ENCODE measurements at regions not wholly inside any gene's neighbourhood (a gene's known extent, or its start where the extent isn't known, plus 50 kb on each side); places are given as distances from the start of the nearest gene placed in this dataset.
A peak's percentile ranks its signal among the peaks of the same experiment; 100 is the strongest.

GRCh38 chr7:50212016-50212325 is 92.5 kb upstream of the IKZF1 start:
- Histone ChIP-seq H3K4me3 (ENCODE audit: low read length in 2 of 2) (no peak overlapping the region), H3K27me3 (ENCODE audit: control insufficient read depth in 1 of 2, insufficient read depth in 2 of 2, low read length in 1 of 2) (no peaks in the 10 kb centered on the region), H3K27ac (ENCODE audit: low read depth in 1 of 2, low read length in 2 of 2) (no peak overlapping the region), H3K4me1 (ENCODE audit: control insufficient read depth in 1 of 2, insufficient read depth in 2 of 2, low read length in 2 of 2) (no peaks in the 10 kb centered on the region), H3K36me3 (ENCODE audit: control insufficient read depth in 1 of 2, insufficient read depth in 2 of 2, low read length in 1 of 2) (no peaks in the 10 kb centered on the region), H3K9me3 (ENCODE audit: control insufficient read depth, low read length) (no peaks in the 10 kb centered on the region)
- WGBS, 2 donors = 74% methylated on average over 10 of the region's 10 CpGs
- intact Hi-C loops (cut with DNase I) = no loop called here
- DNase-seq = no peak
- no peak for ATAC-seq (ENCODE audit: low FRiP score)

DNA sequence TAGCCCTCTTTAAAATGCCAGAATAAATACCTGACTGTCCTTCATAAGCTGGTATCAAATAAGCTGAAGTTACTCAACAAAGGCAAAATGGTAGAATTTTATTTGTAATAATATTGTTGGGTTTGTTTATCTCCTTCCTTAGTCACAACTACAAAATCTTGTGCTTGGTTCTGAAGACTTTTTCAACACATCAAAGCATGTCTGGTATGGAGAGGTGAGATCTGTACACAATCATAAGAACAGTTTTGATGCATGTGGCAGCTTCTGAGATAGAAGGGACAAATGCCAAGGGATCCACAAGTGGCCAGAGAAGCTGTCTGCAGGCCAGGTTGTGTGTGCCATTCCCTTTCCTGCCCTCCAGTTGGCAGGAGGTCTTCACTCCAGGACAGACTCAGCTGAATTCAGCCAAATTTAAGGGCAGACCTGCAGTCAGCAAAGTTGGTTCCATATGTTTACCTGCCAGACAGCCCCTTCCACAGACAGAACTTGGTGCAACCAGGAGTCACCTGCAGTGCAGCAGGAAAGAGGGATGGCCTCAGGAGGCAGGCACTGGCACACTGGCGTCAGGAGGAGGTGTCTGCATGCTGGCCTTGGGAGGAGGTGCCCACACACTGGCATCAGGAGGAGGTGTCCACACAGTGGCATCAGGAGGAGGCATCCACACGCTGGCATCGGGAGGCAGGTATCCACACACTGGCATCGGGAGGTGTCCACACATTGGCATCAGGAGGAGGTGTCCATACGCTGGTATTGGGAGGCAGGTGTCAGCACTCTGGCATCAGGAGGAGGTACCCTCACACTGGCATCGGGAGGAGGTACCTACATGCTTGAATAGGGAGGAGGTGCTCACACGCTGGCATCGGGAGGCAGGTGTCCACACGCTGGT is 93.1 kb upstream of the IKZF1 start:
- WGBS, 2 donors = 88 to 90% methylated on average over 9 of the region's 9 CpGs
- no peak for DNase-seq
- intact Hi-C loops (cut with DNase I) = no loop called here
- ATAC-seq (ENCODE audit: low FRiP score) = no peak
- no peaks in the 10 kb centered on the region for H3K4me1 ChIP-seq (ENCODE audit: control insufficient read depth in 1 of 2, insufficient read depth in 2 of 2, low read length in 2 of 2)
- H3K4me3 ChIP-seq (ENCODE audit: low read length in 2 of 2) = no peak overlapping the region
- H3K27ac ChIP-seq (ENCODE audit: low read depth in 1 of 2, low read length in 2 of 2) = no peak overlapping the region
- no peaks in the 10 kb centered on the region for H3K36me3 ChIP-seq (ENCODE audit: control insufficient read depth in 1 of 2, insufficient read depth in 2 of 2, low read length in 1 of 2)
- H3K27me3 ChIP-seq (ENCODE audit: control insufficient read depth in 1 of 2, insufficient read depth in 2 of 2, low read length in 1 of 2) = no peaks in the 10 kb centered on the region
- H3K9me3 ChIP-seq (ENCODE audit: control insufficient read depth, low read length) = no peaks in the 10 kb centered on the region

GRCh38 chr7:50210706-50211115 is 93.8 kb upstream of the IKZF1 start:
- no peak for DNase-seq
- Histone ChIP-seq H3K9me3 (ENCODE audit: control insufficient read depth, low read length) (no peaks in the 10 kb centered on the region), H3K27me3 (ENCODE audit: control insufficient read depth in 1 of 2, insufficient read depth in 2 of 2, low read length in 1 of 2) (no peaks in the 10 kb centered on the region), H3K4me1 (ENCODE audit: control insufficient read depth in 1 of 2, insufficient read depth in 2 of 2, low read length in 2 of 2) (no peaks in the 10 kb centered on the region), H3K36me3 (ENCODE audit: control insufficient read depth in 1 of 2, insufficient read depth in 2 of 2, low read length in 1 of 2) (no peaks in the 10 kb centered on the region), H3K4me3 (ENCODE audit: low read length in 2 of 2) (no peak overlapping the region), H3K27ac (ENCODE audit: low read depth in 1 of 2, low read length in 2 of 2) (no peak overlapping the region)
- intact Hi-C loops (cut with DNase I) = no loop called here
- 85 to 91% methylated on average over 6 of the region's 6 CpGs for WGBS, 2 donors
- no peak for ATAC-seq (ENCODE audit: low FRiP score)

DNA sequence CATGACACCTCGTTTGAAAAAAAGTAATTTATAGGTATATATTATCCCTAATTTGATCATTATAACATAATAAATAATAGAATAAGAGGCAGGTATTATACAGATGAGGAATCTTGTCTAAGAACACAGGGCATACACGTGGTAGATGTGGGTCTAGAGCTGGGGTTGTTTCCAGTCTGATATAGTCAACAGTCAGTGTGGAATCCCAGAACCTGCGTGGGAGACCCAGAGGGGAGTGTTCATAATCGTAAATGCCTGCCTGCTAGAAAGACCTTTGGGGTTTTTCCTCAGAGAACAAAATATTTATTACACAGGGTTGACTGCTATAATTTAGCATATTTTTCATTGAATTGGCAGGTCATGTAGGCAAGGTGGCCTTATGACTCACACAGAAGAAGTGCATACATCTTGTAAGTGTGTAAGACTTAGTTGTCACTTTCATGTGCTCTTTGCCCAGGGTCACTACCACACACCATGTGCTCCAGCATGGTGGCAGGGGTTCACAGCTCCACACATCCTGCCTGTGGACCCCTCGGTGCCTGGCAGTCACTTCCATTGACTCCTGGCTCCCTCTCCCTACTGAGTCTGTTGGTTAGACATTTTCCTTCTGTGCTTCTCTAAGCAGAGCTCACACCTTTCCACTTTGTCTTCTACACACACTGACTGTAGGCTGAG is 94.9 kb upstream of the IKZF1 start:
- Histone ChIP-seq H3K4me1 (ENCODE audit: control insufficient read depth in 1 of 2, insufficient read depth in 2 of 2, low read length in 2 of 2) (no peaks in the 10 kb centered on the region), H3K27me3 (ENCODE audit: control insufficient read depth in 1 of 2, insufficient read depth in 2 of 2, low read length in 1 of 2) (no peaks in the 10 kb centered on the region), H3K36me3 (ENCODE audit: control insufficient read depth in 1 of 2, insufficient read depth in 2 of 2, low read length in 1 of 2) (no peaks in the 10 kb centered on the region), H3K27ac (ENCODE audit: low read depth in 1 of 2, low read length in 2 of 2) (no peak overlapping the region), H3K4me3 (ENCODE audit: low read length in 2 of 2) (no peak overlapping the region), H3K9me3 (ENCODE audit: control insufficient read depth, low read length) (no peaks in the 10 kb centered on the region)
- DNase-seq (no peak), ATAC-seq (ENCODE audit: low FRiP score) (no peak)
- intact Hi-C loops (cut with DNase I) = no loop called here
- 62% methylated on average over 5 of the region's 5 CpGs for WGBS, 2 donors

DNA sequence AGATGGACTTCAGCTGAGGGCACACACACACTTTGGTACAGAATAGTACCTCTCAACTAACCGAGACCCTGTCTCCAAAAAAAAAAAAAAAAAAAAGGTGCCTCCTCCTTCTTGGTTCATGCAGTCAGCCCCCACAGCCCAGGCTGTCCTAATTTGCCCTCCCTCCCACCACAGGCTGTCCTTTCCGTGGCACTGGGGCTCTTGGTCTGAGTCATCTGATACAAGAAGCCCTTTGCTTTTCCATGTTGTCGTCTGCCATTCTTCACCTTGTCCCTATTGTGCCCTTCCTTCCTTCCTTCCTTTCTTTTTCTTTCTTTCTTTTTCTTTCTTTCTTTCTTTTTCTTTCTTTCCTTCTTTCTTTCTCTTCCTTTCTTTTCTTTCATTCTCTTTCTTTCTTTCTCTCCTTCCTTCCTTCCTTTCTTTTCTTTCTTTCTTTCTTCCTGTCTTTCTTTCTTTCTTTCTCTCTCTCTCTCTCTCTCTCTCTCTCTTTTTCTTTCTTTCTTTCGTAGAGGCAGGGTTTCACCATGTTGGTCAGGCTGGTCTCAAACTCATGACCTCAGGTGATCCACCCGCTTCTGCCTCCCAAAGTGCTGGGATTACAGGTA is 96.0 kb upstream of the IKZF1 start:
- ATAC-seq (ENCODE audit: low FRiP score) (no peak), DNase-seq (no peak)
- intact Hi-C loops (cut with DNase I) = no loop called here
- H3K27me3 ChIP-seq (ENCODE audit: control insufficient read depth in 1 of 2, insufficient read depth in 2 of 2, low read length in 1 of 2) = no peaks in the 10 kb centered on the region
- H3K4me3 ChIP-seq (ENCODE audit: low read length in 2 of 2) = no peak overlapping the region
- no peaks in the 10 kb centered on the region for H3K9me3 ChIP-seq (ENCODE audit: control insufficient read depth, low read length)
- H3K36me3 ChIP-seq (ENCODE audit: control insufficient read depth in 1 of 2, insufficient read depth in 2 of 2, low read length in 1 of 2) = no peaks in the 10 kb centered on the region
- H3K27ac ChIP-seq (ENCODE audit: low read depth in 1 of 2, low read length in 2 of 2) = no peak overlapping the region
- 74 to 77% methylated on average over 4 to 5 of the region's 5 CpGs for WGBS, 2 donors
- no peaks in the 10 kb centered on the region for H3K4me1 ChIP-seq (ENCODE audit: control insufficient read depth in 1 of 2, insufficient read depth in 2 of 2, low read length in 2 of 2)

GRCh38 chr7:50207686-50208255 is 96.7 kb upstream of the IKZF1 start:
- no peaks in the 10 kb centered on the region for H3K36me3 ChIP-seq (ENCODE audit: control insufficient read depth in 1 of 2, insufficient read depth in 2 of 2, low read length in 1 of 2)
- no peaks in the 10 kb centered on the region for H3K9me3 ChIP-seq (ENCODE audit: control insufficient read depth, low read length)
- no peaks in the 10 kb centered on the region for H3K27me3 ChIP-seq (ENCODE audit: control insufficient read depth in 1 of 2, insufficient read depth in 2 of 2, low read length in 1 of 2)
- intact Hi-C loops (cut with DNase I) = no loop called here
- WGBS, 2 donors = 72% methylated on average over 14 of the region's 14 CpGs
- DNase-seq (peak in 1 of 2 donors; percentile 76), ATAC-seq (ENCODE audit: low FRiP score) (no peak)
- H3K27ac ChIP-seq (ENCODE audit: low read depth in 1 of 2, low read length in 2 of 2) = no peak overlapping the region
- H3K4me1 ChIP-seq (ENCODE audit: control insufficient read depth in 1 of 2, insufficient read depth in 2 of 2, low read length in 2 of 2) = no peaks in the 10 kb centered on the region
- no peak overlapping the region for H3K4me3 ChIP-seq (ENCODE audit: low read length in 2 of 2)

DNA sequence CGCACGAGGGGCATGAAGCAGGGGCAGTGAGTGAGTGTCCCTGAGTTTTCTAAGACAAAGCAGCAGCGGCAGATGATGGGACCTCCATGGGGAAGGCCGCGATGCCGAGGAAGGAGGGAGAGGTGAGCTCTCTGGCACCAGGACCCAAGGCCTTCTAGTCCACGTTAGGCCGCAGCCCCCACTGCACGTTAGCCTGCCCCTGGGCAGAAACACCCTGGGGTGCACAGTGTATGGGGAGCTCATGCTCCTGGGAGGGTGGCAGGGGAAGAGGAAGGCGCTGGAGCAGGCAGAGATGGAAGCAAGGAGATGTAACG is 97.3 kb upstream of the IKZF1 start:
- intact Hi-C loops (cut with DNase I) = no loop called here
- WGBS, 2 donors = 88 to 89% methylated on average over 11 of the region's 11 CpGs
- Histone ChIP-seq H3K36me3 (ENCODE audit: control insufficient read depth in 1 of 2, insufficient read depth in 2 of 2, low read length in 1 of 2) (no peaks in the 10 kb centered on the region), H3K27ac (ENCODE audit: low read depth in 1 of 2, low read length in 2 of 2) (no peak overlapping the region), H3K9me3 (ENCODE audit: control insufficient read depth, low read length) (no peaks in the 10 kb centered on the region), H3K4me3 (ENCODE audit: low read length in 2 of 2) (no peak overlapping the region), H3K4me1 (ENCODE audit: control insufficient read depth in 1 of 2, insufficient read depth in 2 of 2, low read length in 2 of 2) (no peaks in the 10 kb centered on the region), H3K27me3 (ENCODE audit: control insufficient read depth in 1 of 2, insufficient read depth in 2 of 2, low read length in 1 of 2) (no peaks in the 10 kb centered on the region)
- no peak for DNase-seq
- ATAC-seq (ENCODE audit: low FRiP score) = no peak

DNA sequence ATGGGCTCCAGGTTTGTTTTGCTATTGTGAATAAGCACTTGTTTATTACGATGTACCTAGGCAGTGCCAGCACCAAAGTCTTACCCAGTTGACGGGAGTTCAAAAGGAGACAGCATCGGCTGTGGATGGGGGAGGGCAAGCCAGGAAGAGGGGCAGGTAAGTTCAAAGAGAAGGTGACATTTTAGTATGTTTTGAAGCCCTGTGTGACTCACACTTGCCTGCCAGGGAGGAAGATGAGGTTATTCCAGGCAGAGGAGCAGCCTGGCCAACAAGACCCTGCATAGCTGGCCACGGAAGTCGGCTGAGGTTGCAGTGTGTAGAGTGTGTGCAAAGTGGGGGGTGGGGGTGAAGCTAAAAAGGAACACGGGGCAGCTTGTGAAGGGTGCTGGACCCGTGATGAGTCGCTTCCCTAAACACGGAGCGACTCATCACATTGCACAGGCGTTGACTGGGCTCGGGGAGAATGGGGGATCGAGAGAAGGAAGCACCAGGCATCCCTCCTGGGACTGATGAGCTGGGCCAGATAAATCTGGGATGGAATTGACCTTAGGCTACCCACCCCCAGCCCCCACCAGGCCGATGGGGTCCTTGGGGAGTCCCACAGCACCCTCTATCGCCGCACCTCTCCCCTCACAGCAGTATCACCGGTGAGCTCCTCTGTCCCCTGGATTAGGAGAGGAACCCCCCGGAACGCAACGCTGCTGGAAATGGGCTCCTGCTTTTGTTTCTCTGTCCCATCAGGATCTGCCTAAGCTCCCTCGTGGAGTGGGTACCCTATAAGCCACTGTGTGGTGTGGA is 97.9 kb upstream of the IKZF1 start:
- intact Hi-C loops (cut with DNase I) = no loop called here
- H3K36me3 ChIP-seq (ENCODE audit: control insufficient read depth in 1 of 2, insufficient read depth in 2 of 2, low read length in 1 of 2) = no peaks in the 10 kb centered on the region
- no peak overlapping the region for H3K27ac ChIP-seq (ENCODE audit: low read depth in 1 of 2, low read length in 2 of 2)
- DNase-seq = peak in 1 of 2 donors; percentile 71
- no peaks in the 10 kb centered on the region for H3K4me1 ChIP-seq (ENCODE audit: control insufficient read depth in 1 of 2, insufficient read depth in 2 of 2, low read length in 2 of 2)
- 84 to 89% methylated on average over 19 to 21 of the region's 21 CpGs for WGBS, 2 donors
- H3K9me3 ChIP-seq (ENCODE audit: control insufficient read depth, low read length) = no peaks in the 10 kb centered on the region
- no peak overlapping the region for H3K4me3 ChIP-seq (ENCODE audit: low read length in 2 of 2)
- no peak for ATAC-seq (ENCODE audit: low FRiP score)
- H3K27me3 ChIP-seq (ENCODE audit: control insufficient read depth in 1 of 2, insufficient read depth in 2 of 2, low read length in 1 of 2) = no peaks in the 10 kb centered on the region
